ENCODE measurements at regions not wholly inside any gene's neighbourhood (a gene's known extent, or its start where the extent isn't known, plus 50 kb on each side); places are given as distances from the start of the nearest gene placed in this dataset.

GRCh38 chrX:68998716-68999115, 166.5 kb downstream of the PJA1 start:
- DNase-seq (ENCODE audit: low read depth in 4 of 4, low spot score in 1 of 4) = no peak

- DNase-seq (ENCODE audit: low read depth in 4 of 4, low spot score in 1 of 4) = no peak
Observed at GRCh38 chrX:68997911-68998310, 167.3 kb downstream of the PJA1 start.

GRCh38 chrX:68997511-68997910, 167.7 kb downstream of the PJA1 start:
- no peak for DNase-seq (ENCODE audit: low read depth in 4 of 4, low spot score in 1 of 4)

- DNase-seq (ENCODE audit: low read depth in 4 of 4, low spot score in 1 of 4) = no peak
Observed at GRCh38 chrX:68995780-68996551, 167.1 kb downstream of the EFNB1 start.

- no peak for DNase-seq (ENCODE audit: low read depth in 4 of 4, low spot score in 1 of 4)
Observed at GRCh38 chrX:68995386-68995779, 166.6 kb downstream of the EFNB1 start.

GRCh38 chrX:68994891-68995255, 166.1 kb downstream of the EFNB1 start:
- DNase-seq (ENCODE audit: low read depth in 4 of 4, low spot score in 1 of 4) = no peak

- no peak for DNase-seq (ENCODE audit: low read depth in 4 of 4, low spot score in 1 of 4)
Observed at GRCh38 chrX:68994135-68994890, 165.5 kb downstream of the EFNB1 start.

GRCh38 chrX:68992821-68993397, 164.1 kb downstream of the EFNB1 start:
- DNase-seq (ENCODE audit: low read depth in 4 of 4, low spot score in 1 of 4) = no peak

GRCh38 chrX:68991691-68992345, 163.0 kb downstream of the EFNB1 start:
- no peak for DNase-seq (ENCODE audit: low read depth in 4 of 4, low spot score in 1 of 4)

GRCh38 chrX:68990948-68991347, 162.1 kb downstream of the EFNB1 start:
- DNase-seq (ENCODE audit: low read depth in 4 of 4, low spot score in 1 of 4) = no peak

- no peak for DNase-seq (ENCODE audit: low read depth in 4 of 4, low spot score in 1 of 4)
Observed at GRCh38 chrX:68989865-68990606, 161.2 kb downstream of the EFNB1 start.

GRCh38 chrX:68989456-68989855, 160.6 kb downstream of the EFNB1 start:
- no peak for DNase-seq (ENCODE audit: low read depth in 4 of 4, low spot score in 1 of 4)

GRCh38 chrX:68988865-68989264, 160.0 kb downstream of the EFNB1 start:
- no peak for DNase-seq (ENCODE audit: low read depth in 4 of 4, low spot score in 1 of 4)

GRCh38 chrX:68985135-68985755, 156.4 kb downstream of the EFNB1 start:
- DNase-seq (ENCODE audit: low read depth in 4 of 4, low spot score in 1 of 4) = no peak

- DNase-seq (ENCODE audit: low read depth in 4 of 4, low spot score in 1 of 4) = no peak
Observed at GRCh38 chrX:68983004-68983857, 154.4 kb downstream of the EFNB1 start.

- DNase-seq (ENCODE audit: low read depth in 4 of 4, low spot score in 1 of 4) = no peak
Observed at GRCh38 chrX:68982476-68982875, 153.7 kb downstream of the EFNB1 start.

GRCh38 chrX:68980906-68981616, 152.2 kb downstream of the EFNB1 start:
- DNase-seq (ENCODE audit: low read depth in 4 of 4, low spot score in 1 of 4) = no peak

GRCh38 chrX:68978655-68979054, 149.8 kb downstream of the EFNB1 start:
- DNase-seq (ENCODE audit: low read depth in 4 of 4, low spot score in 1 of 4) = no peak

- DNase-seq (ENCODE audit: low read depth in 4 of 4, low spot score in 1 of 4) = no peak
Observed at GRCh38 chrX:68978255-68978654, 149.4 kb downstream of the EFNB1 start.

All from stimulated activated CD4-positive, alpha-beta T cell treated with anti-CD3 and anti-CD28 coated beads, Interleukin-1b, Interleukin-23, amount 100 ng/mL, for 24 hours (primary cell).